IPS-18a (cell line): ENCODE measurements at regions not wholly inside any gene's neighbourhood (a gene's known extent, or its start where the extent isn't known, plus 50 kb on each side); places are given as distances from the start of the nearest gene placed in this dataset.

ENCODE experiments used
- H3K27ac ChIP-seq: one replicate; pipeline ENCODE4 v1.5.1; 2013; ENCODE audit warnings: low read length
- H3K27me3 ChIP-seq: one replicate; pipeline ENCODE4 v1.6.1; 2013; ENCODE audit warnings: mild to moderate bottlenecking, low read length; ENCODE audit not compliant: control insufficient read depth, insufficient read depth
- H3K36me3 ChIP-seq: one replicate; pipeline ENCODE4 v1.6.1; 2013; ENCODE audit warnings: low read depth, low read length; ENCODE audit not compliant: control insufficient read depth
- H3K4me1 ChIP-seq: one replicate; pipeline ENCODE4 v1.6.1; 2013; ENCODE audit warnings: low read depth, low read length; ENCODE audit not compliant: control insufficient read depth
- H3K4me3 ChIP-seq: one replicate; pipeline ENCODE4 v1.5.1; 2013; ENCODE audit warnings: low read length
- H3K9ac ChIP-seq: one replicate; pipeline ENCODE4 v1.6.1; 2013; ENCODE audit warnings: mild to moderate bottlenecking, low read length, moderate library complexity
- H3K9me3 ChIP-seq: one replicate; pipeline ENCODE4 v1.6.1; 2013; ENCODE audit warnings: low read depth, low read length; ENCODE audit not compliant: control insufficient read depth

GRCh38 chr5:152532714-152533113 is 127.6 kb upstream of the NMUR2 start:
- Histone ChIP-seq H3K4me3 (no peak overlapping the region), H3K9me3 (no peaks in the 10 kb centered on the region), H3K9ac (no peak overlapping the region), H3K27ac (no peak overlapping the region), H3K36me3 (no peaks in the 10 kb centered on the region), H3K4me1 (peaks cover 19% of the 10 kb centered on the region), H3K27me3 (no peaks in the 10 kb centered on the region)

DNA sequence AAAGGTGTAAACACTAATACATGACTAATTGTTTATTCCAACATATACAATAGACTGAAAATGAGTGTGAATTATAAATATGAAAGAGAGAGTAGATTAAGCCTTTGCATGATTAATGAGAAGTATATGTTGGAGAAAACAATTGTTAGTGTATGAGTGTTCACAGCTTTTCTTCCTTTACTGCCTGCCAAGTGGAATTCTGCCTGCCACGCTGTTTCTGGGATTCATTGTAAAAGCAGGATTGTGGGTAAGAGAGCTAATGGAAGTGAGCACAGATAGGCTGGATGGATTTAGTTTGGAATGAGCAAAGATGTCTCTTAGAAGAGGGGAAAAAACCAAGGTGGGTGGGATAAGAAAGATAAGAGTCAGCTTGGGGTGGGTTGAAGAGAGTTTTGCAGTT is 129.6 kb upstream of the NMUR2 start:
- H3K4me1 ChIP-seq = peaks cover 7% of the 10 kb centered on the region
- no peak overlapping the region for H3K27ac ChIP-seq
- H3K36me3 ChIP-seq = no peaks in the 10 kb centered on the region
- H3K9ac ChIP-seq = no peak overlapping the region
- H3K9me3 ChIP-seq = no peaks in the 10 kb centered on the region
- H3K4me3 ChIP-seq = no peak overlapping the region
- no peaks in the 10 kb centered on the region for H3K27me3 ChIP-seq

DNA sequence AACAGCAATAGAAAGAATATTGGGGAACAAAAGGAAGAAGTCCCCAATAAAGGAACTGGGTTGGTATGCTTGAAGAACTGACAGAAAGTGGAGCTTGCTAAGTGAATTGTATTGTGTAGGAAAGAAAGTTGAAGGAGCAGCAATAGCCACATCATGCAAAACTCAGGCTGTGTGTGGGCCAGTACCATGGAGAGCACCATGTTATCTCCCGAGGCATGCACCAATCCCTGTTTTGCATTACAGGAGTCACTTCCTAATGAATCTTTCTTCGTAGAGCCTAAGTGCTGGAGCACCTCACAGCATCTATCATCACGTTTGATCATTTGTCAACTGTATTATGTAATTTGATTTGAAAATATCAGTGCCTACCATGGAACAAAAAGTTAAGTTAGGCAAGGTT is 137.7 kb upstream of the NMUR2 start:
- Histone ChIP-seq H3K4me3 (no peak overlapping the region), H3K36me3 (no peaks in the 10 kb centered on the region), H3K9me3 (no peaks in the 10 kb centered on the region), H3K4me1 (no peaks in the 10 kb centered on the region), H3K27ac (no peak overlapping the region), H3K27me3 (no peaks in the 10 kb centered on the region), H3K9ac (no peak overlapping the region)

GRCh38 chr5:152546493-152546892 is 141.4 kb upstream of the NMUR2 start:
- no peaks in the 10 kb centered on the region for H3K4me1 ChIP-seq
- H3K36me3 ChIP-seq = no peaks in the 10 kb centered on the region
- no peak overlapping the region for H3K9ac ChIP-seq
- no peak overlapping the region for H3K4me3 ChIP-seq
- no peak overlapping the region for H3K27ac ChIP-seq
- H3K27me3 ChIP-seq = no peaks in the 10 kb centered on the region
- no peaks in the 10 kb centered on the region for H3K9me3 ChIP-seq

DNA sequence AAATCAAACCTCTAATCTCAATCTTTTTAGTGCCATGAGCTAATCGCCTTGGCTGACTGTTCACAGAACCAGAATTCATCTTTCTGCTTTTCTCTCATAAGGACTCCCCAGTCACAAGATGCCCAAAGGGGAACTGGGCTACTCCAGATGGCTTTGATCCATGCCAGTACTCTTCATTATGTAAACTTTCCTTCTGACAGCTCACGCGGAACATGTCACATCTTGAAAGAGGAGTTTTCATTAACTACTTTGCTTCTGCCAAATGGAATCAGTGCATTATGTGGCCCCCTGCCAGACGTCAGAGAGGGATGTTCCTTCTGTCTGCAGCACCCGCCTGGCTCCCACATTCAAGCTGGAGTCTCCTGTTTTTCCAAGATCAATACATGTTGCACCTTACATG is 142.1 kb upstream of the NMUR2 start:
- Histone ChIP-seq H3K27me3 (no peaks in the 10 kb centered on the region), H3K36me3 (no peaks in the 10 kb centered on the region), H3K27ac (no peak overlapping the region), H3K9ac (no peak overlapping the region), H3K9me3 (no peaks in the 10 kb centered on the region), H3K4me3 (no peak overlapping the region), H3K4me1 (no peaks in the 10 kb centered on the region)

- Histone ChIP-seq H3K27ac (no peak overlapping the region), H3K36me3 (no peaks in the 10 kb centered on the region), H3K9ac (no peak overlapping the region), H3K4me3 (no peak overlapping the region), H3K4me1 (no peaks in the 10 kb centered on the region), H3K9me3 (no peaks in the 10 kb centered on the region), H3K27me3 (no peaks in the 10 kb centered on the region)
Measured at GRCh38 chr5:152549709-152550108, 144.6 kb upstream of the NMUR2 start.

DNA sequence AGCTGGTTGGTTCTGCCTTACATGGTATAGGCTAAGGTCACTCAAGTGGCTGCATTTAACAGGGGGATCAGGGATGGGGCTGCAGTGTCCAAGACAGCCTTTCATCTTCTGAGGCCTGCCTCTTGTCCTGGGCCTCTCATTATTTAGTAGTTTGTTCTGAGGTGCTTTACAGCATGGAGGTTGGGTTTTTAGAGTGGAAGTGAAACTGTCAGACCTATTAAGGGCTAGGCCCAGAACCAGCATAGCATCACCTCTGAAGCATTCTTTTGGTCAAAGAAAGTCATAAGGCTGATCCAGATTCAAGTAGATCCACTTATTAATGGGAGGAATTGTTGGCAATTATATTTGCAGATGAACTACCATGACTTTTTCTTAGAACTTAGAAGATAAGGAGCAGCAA is 146.0 kb upstream of the NMUR2 start:
- Histone ChIP-seq H3K9me3 (no peaks in the 10 kb centered on the region), H3K4me3 (no peak overlapping the region), H3K27ac (no peak overlapping the region), H3K4me1 (no peaks in the 10 kb centered on the region), H3K36me3 (no peaks in the 10 kb centered on the region), H3K27me3 (no peaks in the 10 kb centered on the region), H3K9ac (no peak overlapping the region)

GRCh38 chr5:152556784-152557183 is 151.7 kb upstream of the NMUR2 start:
- Histone ChIP-seq H3K27ac (no peak overlapping the region), H3K4me3 (no peak overlapping the region), H3K9ac (no peak overlapping the region), H3K27me3 (no peaks in the 10 kb centered on the region), H3K9me3 (no peaks in the 10 kb centered on the region), H3K36me3 (no peaks in the 10 kb centered on the region), H3K4me1 (no peaks in the 10 kb centered on the region)

DNA sequence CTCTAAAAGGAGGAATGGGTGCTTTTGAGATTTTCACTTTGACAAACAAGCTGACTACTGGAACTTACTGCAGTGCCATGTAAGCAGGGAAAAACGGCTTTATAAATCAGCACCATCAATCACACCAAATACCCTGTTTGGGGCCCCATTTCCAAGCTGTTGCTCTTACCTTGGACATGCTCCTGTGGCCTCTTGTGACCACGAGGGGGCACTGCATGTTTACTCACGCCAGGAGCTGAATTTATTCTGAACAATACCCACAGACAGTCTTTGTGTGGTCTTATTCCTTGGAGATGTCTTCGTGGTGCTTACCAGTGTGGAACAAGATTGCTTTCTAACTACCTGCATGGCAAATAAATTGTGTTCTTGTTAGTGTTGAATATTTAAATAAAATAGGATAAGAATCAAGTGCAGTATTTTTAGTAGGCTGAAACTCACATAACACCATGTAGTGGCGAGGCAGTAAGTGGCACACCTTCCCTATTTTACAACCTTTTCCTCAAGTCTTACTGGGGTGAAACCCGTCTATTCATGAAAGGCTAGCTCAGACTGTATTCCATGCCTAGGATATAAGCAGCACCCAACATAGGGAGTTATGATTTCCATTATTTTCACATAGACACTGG is 155.5 kb upstream of the NMUR2 start:
- no peaks in the 10 kb centered on the region for H3K4me1 ChIP-seq
- no peak overlapping the region for H3K27ac ChIP-seq
- H3K27me3 ChIP-seq = no peaks in the 10 kb centered on the region
- H3K9ac ChIP-seq = no peak overlapping the region
- H3K4me3 ChIP-seq = no peak overlapping the region
- H3K36me3 ChIP-seq = no peaks in the 10 kb centered on the region
- no peaks in the 10 kb centered on the region for H3K9me3 ChIP-seq

DNA sequence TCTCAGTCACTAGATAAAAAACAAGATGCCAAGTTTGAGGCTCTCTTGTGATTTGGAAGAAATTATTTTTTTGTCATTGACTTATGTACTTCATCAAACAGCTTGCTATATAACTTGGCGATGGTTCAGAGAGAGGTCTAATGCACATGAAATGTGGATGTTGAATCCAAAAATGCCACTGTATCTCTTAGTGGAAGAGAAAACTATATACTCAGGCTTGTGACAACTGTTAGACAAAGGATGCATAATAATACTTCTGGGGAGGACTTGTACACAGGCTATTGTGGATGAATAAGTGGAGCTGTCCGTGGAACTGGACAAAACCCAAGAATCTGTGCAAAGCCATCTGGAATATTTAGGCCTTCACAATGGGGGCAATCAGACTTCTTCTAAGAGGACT is 162.9 kb upstream of the NMUR2 start:
- H3K27ac ChIP-seq = no peak overlapping the region
- H3K9me3 ChIP-seq = no peaks in the 10 kb centered on the region
- no peaks in the 10 kb centered on the region for H3K27me3 ChIP-seq
- no peak overlapping the region for H3K4me3 ChIP-seq
- no peak overlapping the region for H3K9ac ChIP-seq
- H3K36me3 ChIP-seq = no peaks in the 10 kb centered on the region
- peaks cover 12% of the 10 kb centered on the region for H3K4me1 ChIP-seq

DNA sequence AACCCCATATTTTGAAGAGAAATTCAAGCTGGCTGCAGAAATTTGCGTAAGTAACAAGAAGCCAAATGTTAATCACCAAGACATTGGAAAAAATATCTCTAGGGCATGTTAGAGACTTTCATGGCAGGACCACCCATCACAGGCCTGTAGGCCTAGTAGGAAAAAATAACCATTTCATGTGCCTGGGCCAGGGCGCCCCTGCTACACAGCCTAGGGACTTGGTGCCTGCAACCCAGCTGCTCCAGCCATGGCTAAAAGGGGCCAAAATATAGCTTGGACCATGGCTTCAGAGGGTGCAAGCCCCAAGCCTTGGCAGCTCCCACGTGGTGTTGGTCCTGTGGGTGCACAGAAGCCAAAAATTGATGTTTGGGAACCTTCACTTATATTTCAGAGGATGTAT is 167.7 kb upstream of the NMUR2 start:
- Histone ChIP-seq H3K27me3 (no peaks in the 10 kb centered on the region), H3K27ac (no peak overlapping the region), H3K9ac (no peak overlapping the region), H3K4me1 (no peaks in the 10 kb centered on the region), H3K4me3 (no peak overlapping the region), H3K9me3 (no peaks in the 10 kb centered on the region), H3K36me3 (no peaks in the 10 kb centered on the region)

GRCh38 chr5:152584103-152584502 is 179.0 kb upstream of the NMUR2 start:
- Histone ChIP-seq H3K36me3 (no peaks in the 10 kb centered on the region), H3K9ac (no peak overlapping the region), H3K9me3 (peaks cover 2% of the 10 kb centered on the region)

More at GRCh38 chr5:152584103-152584502, 179.0 kb upstream of the NMUR2 start:
- Histone ChIP-seq H3K4me3 (no peak overlapping the region), H3K4me1 (no peaks in the 10 kb centered on the region), H3K27me3 (no peaks in the 10 kb centered on the region), H3K27ac (no peak overlapping the region)
